GM12878 (cell line): ENCODE measurements at regions not wholly inside any gene's neighbourhood (a gene's known extent, or its start where the extent isn't known, plus 50 kb on each side); places are given as distances from the start of the nearest gene placed in this dataset.

ENCODE experiments used
- ATAC-seq: fragments of 200-7000 bp; cut with Tn5 transposase; 3 replicates; pipeline ENCODE4 v1.9.1; 2020; ENCODE audit warnings: mild to moderate bottlenecking, moderate library complexity
- BruUV-seq: library from RNA; stranded (reverse); fragments of 400-500 nt; replicated peaks from 2 replicates; lab custom pipeline; 2021; lab: Mats Ljungman, UMichigan
- CTCF ChIA-PET: fragments of 300-600 bp; sonication (Branson Sonifier 250); formaldehyde crosslinking; extraction: SDS; loops from one replicate; lab custom pipeline; 2021; ENCODE audit warnings: inconsistent platforms; lab: Yijun Ruan, JAX
- POLR2A ChIA-PET: fragments of 350-600 bp; formaldehyde crosslinking; extraction: SDS; loops from one replicate; lab custom pipeline; 2021; ENCODE audit warnings: inconsistent platforms; lab: Charles Lee
- RAD21 ChIA-PET: fragments of 300-600 bp; sonication (Branson Sonifier 250); formaldehyde crosslinking; loops from one replicate; lab custom pipeline; 2023; ENCODE audit warnings: antibody characterized with exemption; ENCODE audit not compliant: unreplicated experiment; lab: Charles Lee
- SMC1A ChIA-PET: fragments of 300-600 bp; sonication (Branson Sonifier 250); formaldehyde crosslinking; loops from one replicate; lab custom pipeline; 2023; ENCODE audit not compliant: unreplicated experiment, uncharacterized antibody; lab: Charles Lee
- DNase-seq: peaks from one replicate; pipeline ENCODE4 v3.0.0-alpha.2; 2011; ENCODE audit warnings: low read depth, low spot score
- FAIRE-seq: peaks from 3 replicates; lab custom pipeline; 2011; peaks lifted over from hg19 to GRCh38; lab: Jason Lieb, UNC
- H2AFZ ChIP-seq: 2 replicates; pipeline ENCODE4 v1.6.0; 2011; ENCODE audit warnings: low read depth, low read length, control low read depth; ENCODE audit not compliant: control insufficient read depth
- H3K27ac ChIP-seq: 2 replicates; pipeline ENCODE4 v1.5.1; 2011; ENCODE audit warnings: control low read depth; ENCODE audit not compliant: control insufficient read depth, insufficient read depth
- H3K27me3 ChIP-seq, 2 experiments: replicated peaks in 1 of 2; 2 replicates each; pipeline versions ENCODE4 v1.6.0 to v1.6.1; 2011; ENCODE audit warnings: low read length in 1 of 2; ENCODE audit not compliant: control insufficient read depth in 2 of 2, insufficient read depth in 2 of 2
- H3K36me3 ChIP-seq, 2 experiments: 2 replicates each; pipeline ENCODE4 v1.5.1; 2011; ENCODE audit warnings: low read length in 1 of 2; ENCODE audit not compliant: control insufficient read depth in 2 of 2, insufficient read depth in 2 of 2
- H3K4me1 ChIP-seq: 2 replicates; pipeline ENCODE4 v1.6.1; 2011; ENCODE audit warnings: mild to moderate bottlenecking, low read length, moderate library complexity, mixed read lengths; ENCODE audit not compliant: control insufficient read depth, insufficient read depth
- H3K4me2 ChIP-seq: 2 replicates; pipeline ENCODE4 v1.6.0; 2011; ENCODE audit warnings: control low read depth; ENCODE audit not compliant: control insufficient read depth, insufficient read depth
- H3K4me3 ChIP-seq: fragments of 200-600 bp; sonication (generic); 2 replicates; pipeline ENCODE4 v1.5.1; 2016
- H3K79me2 ChIP-seq: 2 replicates; pipeline ENCODE4 v1.6.0; 2011; ENCODE audit warnings: low read length; ENCODE audit not compliant: control insufficient read depth, insufficient read depth
- H3K9ac ChIP-seq: 2 replicates; pipeline ENCODE4 v1.8.0; 2011; ENCODE audit warnings: low read length, control low read depth, mixed read lengths; ENCODE audit not compliant: control insufficient read depth, insufficient read depth
- H3K9me3 ChIP-seq: replicated peaks from 3 replicates; pipeline ENCODE4 v1.5.1; 2011; ENCODE audit warnings: mild to moderate bottlenecking, low read length; ENCODE audit not compliant: control insufficient read depth, insufficient read depth
- H4K20me1 ChIP-seq: 2 replicates; pipeline ENCODE4 v1.6.0; 2011; ENCODE audit not compliant: control insufficient read depth, insufficient read depth
- DPF2 ChIP-seq: fragments of 450-650 bp; IDR thresholded peaks from 2 replicates; pipeline ENCODE4 v1.6.1; 2017; ENCODE audit warnings: mild to moderate bottlenecking
- KDM1A ChIP-seq: fragments of 200-600 bp; sonication (generic); IDR thresholded peaks from 2 replicates; pipeline ENCODE4 v1.6.1; 2016; ENCODE audit warnings: borderline replicate concordance
- POLR2A ChIP-seq: IDR thresholded peaks from 2 replicates; pipeline ENCODE4 v1.6.1; 2011; ENCODE audit warnings: low read depth, mild to moderate bottlenecking, low read length
- ZSCAN29 ChIP-seq: fragments of 450-650 bp; IDR thresholded peaks from 2 replicates; pipeline ENCODE4 v1.6.1; 2017; ENCODE audit warnings: mild to moderate bottlenecking, moderate library complexity
- WGBS: methylation state at CpG from one replicate; pipeline ENCODE4 v1.1.6; 2016; ENCODE audit warnings: low lambda C conversion rate; ENCODE audit not compliant: insufficient replicate concordance, insufficient coverage; ENCODE audit errors: missing lambda C conversion rate; 5-methylcytosine and 5-hydroxymethylcytosine counted together
- in situ Hi-C: fragments of 300-500 bp; cut with MboI; formaldehyde crosslinking; loops from 9 replicates; pipeline ENCODE4 v1.14.3; 2018; ENCODE audit warnings: mixed read lengths
- intact Hi-C: fragments of 100-400 bp; cut with micrococcal nuclease; formaldehyde crosslinking; loops from one replicate; pipeline ENCODE4 v1.14.2; 2022; ENCODE audit not compliant: unreplicated experiment
- TF ChIP-seq, protein P1 (sequence below): fragments of 450-650 bp; formaldehyde crosslinking; IDR thresholded peaks from 2 replicates; pipeline ENCODE4 v1.5.0; 2022; ENCODE audit warnings: mild to moderate bottlenecking, missing genetic modification characterization
- TF ChIP-seq, protein P2 (sequence below): fragments of 450-650 bp; IDR thresholded peaks from 2 replicates; pipeline ENCODE4 v1.6.1; 2016; ENCODE audit warnings: mild to moderate bottlenecking
- TF ChIP-seq, protein P3 (sequence below): fragments of 450-650 bp; IDR thresholded peaks from 2 replicates; pipeline ENCODE4 v1.6.1; 2017; ENCODE audit warnings: mild to moderate bottlenecking, moderate library complexity

DNA sequence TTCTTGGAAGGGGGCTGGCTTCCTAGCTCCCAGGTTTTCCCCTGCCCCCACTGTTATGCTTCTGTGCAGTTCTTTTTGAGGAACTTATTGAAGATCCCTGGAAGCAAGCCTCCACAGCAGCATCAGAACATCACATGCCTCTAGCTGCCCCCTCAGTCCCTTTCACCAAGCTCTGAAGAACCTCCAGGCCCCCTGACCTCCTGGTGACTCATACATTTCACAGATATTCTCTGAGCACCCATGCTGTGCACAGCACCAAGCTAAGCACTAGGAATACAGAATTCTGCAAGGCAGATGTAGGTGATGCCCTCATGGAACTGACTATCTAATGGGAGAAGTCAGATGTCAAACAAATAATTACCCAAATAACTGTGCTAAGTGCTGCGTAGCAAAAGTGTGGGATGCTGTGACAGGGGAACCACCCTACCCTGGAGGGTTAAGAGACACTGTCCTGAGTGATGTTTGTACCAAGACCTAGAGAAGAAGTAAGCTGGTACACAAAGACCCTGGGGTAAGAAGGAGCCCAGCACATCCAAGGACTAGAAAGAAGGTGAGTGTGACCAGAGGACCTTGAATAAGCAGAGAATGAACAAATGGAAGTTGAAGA is 213.7 kb upstream of the NR4A3 start (continued):
- TF ChIP-seq, protein P1, sequence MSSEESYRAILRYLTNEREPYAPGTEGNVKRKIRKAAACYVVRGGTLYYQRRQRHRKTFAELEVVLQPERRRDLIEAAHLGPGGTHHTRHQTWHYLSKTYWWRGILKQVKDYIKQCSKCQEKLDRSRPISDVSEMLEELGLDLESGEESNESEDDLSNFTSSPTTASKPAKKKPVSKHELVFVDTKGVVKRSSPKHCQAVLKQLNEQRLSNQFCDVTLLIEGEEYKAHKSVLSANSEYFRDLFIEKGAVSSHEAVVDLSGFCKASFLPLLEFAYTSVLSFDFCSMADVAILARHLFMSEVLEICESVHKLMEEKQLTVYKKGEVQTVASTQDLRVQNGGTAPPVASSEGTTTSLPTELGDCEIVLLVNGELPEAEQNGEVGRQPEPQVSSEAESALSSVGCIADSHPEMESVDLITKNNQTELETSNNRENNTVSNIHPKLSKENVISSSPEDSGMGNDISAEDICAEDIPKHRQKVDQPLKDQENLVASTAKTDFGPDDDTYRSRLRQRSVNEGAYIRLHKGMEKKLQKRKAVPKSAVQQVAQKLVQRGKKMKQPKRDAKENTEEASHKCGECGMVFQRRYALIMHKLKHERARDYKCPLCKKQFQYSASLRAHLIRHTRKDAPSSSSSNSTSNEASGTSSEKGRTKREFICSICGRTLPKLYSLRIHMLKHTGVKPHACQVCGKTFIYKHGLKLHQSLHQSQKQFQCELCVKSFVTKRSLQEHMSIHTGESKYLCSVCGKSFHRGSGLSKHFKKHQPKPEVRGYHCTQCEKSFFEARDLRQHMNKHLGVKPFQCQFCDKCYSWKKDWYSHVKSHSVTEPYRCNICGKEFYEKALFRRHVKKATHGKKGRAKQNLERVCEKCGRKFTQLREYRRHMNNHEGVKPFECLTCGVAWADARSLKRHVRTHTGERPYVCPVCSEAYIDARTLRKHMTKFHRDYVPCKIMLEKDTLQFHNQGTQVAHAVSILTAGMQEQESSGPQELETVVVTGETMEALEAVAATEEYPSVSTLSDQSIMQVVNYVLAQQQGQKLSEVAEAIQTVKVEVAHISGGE (CRISPR knock-in tag) = no peak
- TF ChIP-seq ZSCAN29 (no peak), POLR2A (no peak), DPF2 (no peak)
- TF ChIP-seq, all 136 proteins: peak for 0

DNA sequence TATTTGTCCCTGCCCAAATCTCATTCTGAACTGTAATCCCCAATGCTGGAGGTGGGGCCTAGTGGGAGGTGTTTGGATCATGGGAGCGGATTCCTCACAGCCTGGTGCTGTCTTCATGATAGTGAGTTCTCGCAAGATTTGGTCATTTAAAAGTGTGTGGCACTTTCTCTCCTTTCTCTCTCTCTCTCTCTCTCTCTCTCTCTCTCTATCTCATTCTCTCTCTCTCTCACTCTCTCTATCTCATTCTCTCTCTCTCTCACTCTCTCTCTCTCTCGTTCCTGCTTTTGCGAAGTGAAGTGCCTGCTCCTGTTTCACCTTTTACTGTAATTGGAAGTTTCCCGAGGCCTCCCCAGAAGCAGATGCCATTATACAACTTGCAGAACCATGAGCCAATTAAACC is 207.3 kb upstream of the NR4A3 start:
- intact Hi-C loops = no loop called here
- FAIRE-seq = no peak

More for the DNA sequence above, 207.3 kb upstream of the NR4A3 start:
- RAD21 ChIA-PET = no interaction called here
- Histone ChIP-seq H4K20me1 (no peaks in the 10 kb centered on the region), H3K4me2 (no peak overlapping the region), H3K27ac (no peak overlapping the region), H3K27me3 (no peaks in the 10 kb centered on the region), H3K79me2 (no peaks in the 10 kb centered on the region), H3K4me3 (no peak overlapping the region)
- in situ Hi-C loops = no loop called here
- POLR2A ChIA-PET = no interaction called here
- DNase-seq = no peak
- no TSS peak for BruUV-seq
- SMC1A ChIA-PET = no interaction called here
- TF ChIP-seq, protein P2, sequence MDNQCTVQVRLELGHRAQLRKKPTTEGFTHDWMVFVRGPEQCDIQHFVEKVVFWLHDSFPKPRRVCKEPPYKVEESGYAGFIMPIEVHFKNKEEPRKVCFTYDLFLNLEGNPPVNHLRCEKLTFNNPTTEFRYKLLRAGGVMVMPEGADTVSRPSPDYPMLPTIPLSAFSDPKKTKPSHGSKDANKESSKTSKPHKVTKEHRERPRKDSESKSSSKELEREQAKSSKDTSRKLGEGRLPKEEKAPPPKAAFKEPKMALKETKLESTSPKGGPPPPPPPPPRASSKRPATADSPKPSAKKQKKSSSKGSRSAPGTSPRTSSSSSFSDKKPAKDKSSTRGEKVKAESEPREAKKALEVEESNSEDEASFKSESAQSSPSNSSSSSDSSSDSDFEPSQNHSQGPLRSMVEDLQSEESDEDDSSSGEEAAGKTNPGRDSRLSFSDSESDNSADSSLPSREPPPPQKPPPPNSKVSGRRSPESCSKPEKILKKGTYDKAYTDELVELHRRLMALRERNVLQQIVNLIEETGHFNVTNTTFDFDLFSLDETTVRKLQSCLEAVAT = no peak
- TF ChIP-seq, protein P3, sequence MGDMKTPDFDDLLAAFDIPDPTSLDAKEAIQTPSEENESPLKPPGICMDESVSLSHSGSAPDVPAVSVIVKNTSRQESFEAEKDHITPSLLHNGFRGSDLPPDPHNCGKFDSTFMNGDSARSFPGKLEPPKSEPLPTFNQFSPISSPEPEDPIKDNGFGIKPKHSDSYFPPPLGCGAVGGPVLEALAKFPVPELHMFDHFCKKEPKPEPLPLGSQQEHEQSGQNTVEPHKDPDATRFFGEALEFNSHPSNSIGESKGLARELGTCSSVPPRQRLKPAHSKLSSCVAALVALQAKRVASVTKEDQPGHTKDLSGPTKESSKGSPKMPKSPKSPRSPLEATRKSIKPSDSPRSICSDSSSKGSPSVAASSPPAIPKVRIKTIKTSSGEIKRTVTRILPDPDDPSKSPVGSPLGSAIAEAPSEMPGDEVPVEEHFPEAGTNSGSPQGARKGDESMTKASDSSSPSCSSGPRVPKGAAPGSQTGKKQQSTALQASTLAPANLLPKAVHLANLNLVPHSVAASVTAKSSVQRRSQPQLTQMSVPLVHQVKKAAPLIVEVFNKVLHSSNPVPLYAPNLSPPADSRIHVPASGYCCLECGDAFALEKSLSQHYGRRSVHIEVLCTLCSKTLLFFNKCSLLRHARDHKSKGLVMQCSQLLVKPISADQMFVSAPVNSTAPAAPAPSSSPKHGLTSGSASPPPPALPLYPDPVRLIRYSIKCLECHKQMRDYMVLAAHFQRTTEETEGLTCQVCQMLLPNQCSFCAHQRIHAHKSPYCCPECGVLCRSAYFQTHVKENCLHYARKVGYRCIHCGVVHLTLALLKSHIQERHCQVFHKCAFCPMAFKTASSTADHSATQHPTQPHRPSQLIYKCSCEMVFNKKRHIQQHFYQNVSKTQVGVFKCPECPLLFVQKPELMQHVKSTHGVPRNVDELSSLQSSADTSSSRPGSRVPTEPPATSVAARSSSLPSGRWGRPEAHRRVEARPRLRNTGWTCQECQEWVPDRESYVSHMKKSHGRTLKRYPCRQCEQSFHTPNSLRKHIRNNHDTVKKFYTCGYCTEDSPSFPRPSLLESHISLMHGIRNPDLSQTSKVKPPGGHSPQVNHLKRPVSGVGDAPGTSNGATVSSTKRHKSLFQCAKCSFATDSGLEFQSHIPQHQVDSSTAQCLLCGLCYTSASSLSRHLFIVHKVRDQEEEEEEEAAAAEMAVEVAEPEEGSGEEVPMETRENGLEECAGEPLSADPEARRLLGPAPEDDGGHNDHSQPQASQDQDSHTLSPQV = no peak
- no peak for TF ChIP-seq KDM1A
- TF ChIP-seq, all 136 proteins: peak for 0
- H3K4me1 ChIP-seq = no peaks in the 10 kb centered on the region
- WGBS = 74% methylated on average over 5 of the region's 5 CpGs
- CTCF ChIA-PET = no interaction called here
- H2AFZ ChIP-seq = no peak overlapping the region
- H3K9ac ChIP-seq = no peak overlapping the region
- ATAC-seq = no peak
- no peaks in the 10 kb centered on the region for H3K36me3 ChIP-seq
- H3K9me3 ChIP-seq = no peaks in the 10 kb centered on the region; the same call in 2 of the 3 replicates
